ENCODE measurements at regions not wholly inside any gene's neighbourhood (a gene's known extent, or its start where the extent isn't known, plus 50 kb on each side); places are given as distances from the start of the nearest gene placed in this dataset.

DNA sequence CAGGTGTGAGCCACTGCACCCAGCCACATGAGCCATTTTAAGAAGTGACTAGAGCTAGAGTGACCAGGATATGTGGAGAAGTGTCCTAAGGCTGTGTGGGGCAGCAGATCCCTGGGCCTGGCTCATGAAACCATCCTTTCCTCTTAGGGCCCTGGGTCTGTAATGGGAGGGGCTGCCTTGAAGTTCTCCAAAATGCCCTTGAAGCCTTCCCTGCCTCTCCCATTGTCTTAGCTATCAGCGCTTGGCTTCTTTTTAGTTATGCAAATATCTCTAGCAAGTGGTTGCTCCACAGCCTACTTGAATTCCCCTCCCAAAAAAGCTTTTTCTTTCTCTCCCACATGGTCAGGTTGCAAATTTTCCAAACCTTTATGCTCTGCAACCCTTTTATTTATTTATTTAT is 112.4 kb upstream of the SPATA16 start:
- no CpG with 5 or more reads among the region's 1 CpG for WGBS (ENCODE audit: extremely low coverage, insufficient coverage, low lambda C conversion rate)
- no peak overlapping the region for H3K56ac ChIP-seq (ENCODE audit: low read length)
- no peaks in the 10 kb centered on the region for H3K36me3 ChIP-seq (ENCODE audit: control insufficient read depth, insufficient read depth, low read length)
- H3K18ac ChIP-seq (ENCODE audit: low read length): no peak overlapping the region
- peak; percentile 16 for DNase-seq
- H3K27ac ChIP-seq (ENCODE audit: low read depth, low read length): no peak overlapping the region
- H3K4me2 ChIP-seq (ENCODE audit: low read length): no peak overlapping the region
- no peak overlapping the region for H3K4ac ChIP-seq (ENCODE audit: low read depth, low read length)
- no peak overlapping the region for H2BK120ac ChIP-seq (ENCODE audit: low read depth, low read length)
- H2BK5ac ChIP-seq (ENCODE audit: low read length): no peak overlapping the region
- H2BK15ac ChIP-seq (replicated peaks; ENCODE audit: low read depth): no peak overlapping the region
- H3K4me3 ChIP-seq (ENCODE audit: low read length): no peak overlapping the region
- no peak overlapping the region for H4K8ac ChIP-seq (ENCODE audit: low read depth, low read length)
- no peaks in the 10 kb centered on the region for H3K79me2 ChIP-seq (ENCODE audit: control insufficient read depth, insufficient read depth, low read length)
- no peak overlapping the region for H3K23ac ChIP-seq (ENCODE audit: low read length)
- no peaks in the 10 kb centered on the region for H3K4me1 ChIP-seq (ENCODE audit: control insufficient read depth, low read depth, low read length)
- no peak overlapping the region for H4K5ac ChIP-seq (ENCODE audit: low read length)
- H3K9ac ChIP-seq (ENCODE audit: low read length): no peak overlapping the region
- H3K79me1 ChIP-seq (ENCODE audit: low read length): no peaks in the 10 kb centered on the region
- no peak overlapping the region for H2AK5ac ChIP-seq (ENCODE audit: low read length)
- H3K27me3 ChIP-seq (ENCODE audit: insufficient read depth, low read length, poor library complexity): no peaks in the 10 kb centered on the region

DNA sequence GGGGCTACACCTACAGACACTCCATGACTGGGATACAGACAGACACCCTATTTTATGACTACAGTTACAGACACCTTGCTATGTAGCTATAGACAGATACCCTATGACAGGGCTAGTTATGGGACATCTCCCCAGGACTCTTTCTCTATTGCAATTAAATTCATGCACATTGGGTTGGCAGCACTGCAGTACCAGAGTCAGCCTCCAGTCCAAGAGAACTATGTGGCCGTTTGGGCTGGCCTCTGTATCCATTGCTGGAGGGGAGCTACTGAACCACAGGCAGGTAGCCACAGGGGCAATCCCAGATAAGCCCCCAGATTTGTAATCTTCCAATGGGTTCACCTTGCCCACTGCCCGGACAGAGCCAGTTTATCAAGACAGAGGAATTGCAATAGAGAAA is 108.4 kb upstream of the SPATA16 start:
- no peaks in the 10 kb centered on the region for H3K4me1 ChIP-seq (ENCODE audit: control insufficient read depth, low read depth, low read length)
- no peak overlapping the region for H2BK15ac ChIP-seq (replicated peaks; ENCODE audit: low read depth)
- no peak overlapping the region for H3K4me2 ChIP-seq (ENCODE audit: low read length)
- H2BK5ac ChIP-seq (ENCODE audit: low read length): no peak overlapping the region
- H3K18ac ChIP-seq (ENCODE audit: low read length): no peak overlapping the region
- H3K36me3 ChIP-seq (ENCODE audit: control insufficient read depth, insufficient read depth, low read length): no peaks in the 10 kb centered on the region
- H4K5ac ChIP-seq (ENCODE audit: low read length): no peak overlapping the region
- no peak overlapping the region for H3K56ac ChIP-seq (ENCODE audit: low read length)
- H3K23ac ChIP-seq (ENCODE audit: low read length): no peak overlapping the region
- no peak overlapping the region for H3K4ac ChIP-seq (ENCODE audit: low read depth, low read length)
- H2BK120ac ChIP-seq (ENCODE audit: low read depth, low read length): no peak overlapping the region
- H3K79me1 ChIP-seq (ENCODE audit: low read length): no peaks in the 10 kb centered on the region
- H2AK5ac ChIP-seq (ENCODE audit: low read length): no peak overlapping the region
- DNase-seq: no peak
- no CpG with 5 or more reads among the region's 2 CpGs for WGBS (ENCODE audit: extremely low coverage, insufficient coverage, low lambda C conversion rate)
- H3K9ac ChIP-seq (ENCODE audit: low read length): no peak overlapping the region
- H3K4me3 ChIP-seq (ENCODE audit: low read length): no peak overlapping the region
- no peak overlapping the region for H3K27ac ChIP-seq (ENCODE audit: low read depth, low read length)
- H3K79me2 ChIP-seq (ENCODE audit: control insufficient read depth, insufficient read depth, low read length): no peaks in the 10 kb centered on the region
- no peaks in the 10 kb centered on the region for H3K27me3 ChIP-seq (ENCODE audit: insufficient read depth, low read length, poor library complexity)
- H4K8ac ChIP-seq (ENCODE audit: low read depth, low read length): no peak overlapping the region

DNA sequence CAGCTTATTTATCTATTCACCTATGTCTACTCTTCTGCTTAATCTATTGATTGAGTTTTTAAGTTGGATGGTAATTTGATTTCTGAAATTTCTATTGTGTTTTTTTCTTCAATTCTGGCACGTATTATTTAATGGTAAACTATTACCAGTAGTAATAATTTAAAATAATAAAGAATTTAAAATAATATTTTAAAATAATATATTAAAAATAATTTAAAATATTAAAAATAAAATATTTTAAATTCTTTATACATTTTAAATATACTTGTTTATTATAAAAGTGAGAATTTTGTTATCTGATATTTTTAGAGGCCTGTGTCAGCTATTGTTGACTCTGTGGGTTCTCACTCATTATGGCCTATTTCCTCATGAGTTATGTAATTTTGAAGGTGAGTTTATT is 100.7 kb upstream of the SPATA16 start:
- Histone ChIP-seq H3K27me3 (ENCODE audit: insufficient read depth, low read length, poor library complexity) (no peaks in the 10 kb centered on the region), H2AK5ac (ENCODE audit: low read length) (no peak overlapping the region), H4K5ac (ENCODE audit: low read length) (no peak overlapping the region), H3K4me2 (ENCODE audit: low read length) (no peak overlapping the region), H3K23ac (ENCODE audit: low read length) (no peak overlapping the region), H3K9ac (ENCODE audit: low read length) (no peak overlapping the region), H2BK5ac (ENCODE audit: low read length) (no peak overlapping the region), H3K4me1 (ENCODE audit: control insufficient read depth, low read depth, low read length) (no peaks in the 10 kb centered on the region), H3K4me3 (ENCODE audit: low read length) (no peak overlapping the region), H3K79me1 (ENCODE audit: low read length) (no peaks in the 10 kb centered on the region), H3K27ac (ENCODE audit: low read depth, low read length) (no peak overlapping the region), H3K4ac (ENCODE audit: low read depth, low read length) (no peak overlapping the region), H3K79me2 (ENCODE audit: control insufficient read depth, insufficient read depth, low read length) (no peaks in the 10 kb centered on the region), H2BK15ac (replicated peaks; ENCODE audit: low read depth) (no peak overlapping the region), H3K36me3 (ENCODE audit: control insufficient read depth, insufficient read depth, low read length) (no peaks in the 10 kb centered on the region), H3K18ac (ENCODE audit: low read length) (no peak overlapping the region), H4K8ac (ENCODE audit: low read depth, low read length) (no peak overlapping the region), H3K56ac (ENCODE audit: low read length) (no peak overlapping the region), H2BK120ac (ENCODE audit: low read depth, low read length) (no peak overlapping the region)
- DNase-seq: no peak
- no CpG with 5 or more reads among the region's 1 CpG for WGBS (ENCODE audit: extremely low coverage, insufficient coverage, low lambda C conversion rate)

DNA sequence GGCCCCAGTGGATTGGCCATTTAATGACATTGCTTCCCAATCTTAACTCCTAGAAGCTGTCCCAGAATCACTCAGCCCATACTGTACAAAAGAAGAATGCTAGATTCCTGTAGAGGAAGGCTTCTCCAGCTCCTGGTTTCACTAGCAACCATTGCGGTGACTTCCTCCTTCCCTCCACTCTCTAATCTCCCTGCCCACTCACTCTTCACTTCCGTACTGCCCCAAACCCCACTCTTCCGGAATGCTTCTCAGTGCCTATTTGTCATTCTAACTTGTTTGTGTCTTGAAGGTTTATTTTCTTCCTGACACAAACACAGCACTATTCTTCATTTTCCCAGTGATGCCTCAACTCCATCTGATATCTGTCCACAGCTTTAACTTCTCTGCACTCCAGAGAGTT is 97.1 kb upstream of the SPATA16 start:
- Histone ChIP-seq H3K9ac (ENCODE audit: low read length) (no peak overlapping the region), H4K8ac (ENCODE audit: low read depth, low read length) (no peak overlapping the region), H3K79me2 (ENCODE audit: control insufficient read depth, insufficient read depth, low read length) (no peaks in the 10 kb centered on the region), H3K4me2 (ENCODE audit: low read length) (no peak overlapping the region), H3K23ac (ENCODE audit: low read length) (no peak overlapping the region), H3K36me3 (ENCODE audit: control insufficient read depth, insufficient read depth, low read length) (no peaks in the 10 kb centered on the region), H3K4ac (ENCODE audit: low read depth, low read length) (no peak overlapping the region), H3K4me1 (ENCODE audit: control insufficient read depth, low read depth, low read length) (no peaks in the 10 kb centered on the region), H4K5ac (ENCODE audit: low read length) (no peak overlapping the region), H3K27me3 (ENCODE audit: insufficient read depth, low read length, poor library complexity) (no peaks in the 10 kb centered on the region), H3K4me3 (ENCODE audit: low read length) (no peak overlapping the region), H2BK15ac (replicated peaks; ENCODE audit: low read depth) (no peak overlapping the region), H2AK5ac (ENCODE audit: low read length) (no peak overlapping the region), H2BK5ac (ENCODE audit: low read length) (no peak overlapping the region), H2BK120ac (ENCODE audit: low read depth, low read length) (no peak overlapping the region), H3K56ac (ENCODE audit: low read length) (no peak overlapping the region), H3K79me1 (ENCODE audit: low read length) (no peaks in the 10 kb centered on the region), H3K27ac (ENCODE audit: low read depth, low read length) (no peak overlapping the region), H3K18ac (ENCODE audit: low read length) (no peak overlapping the region)
- no peak for DNase-seq
- no CpG with 5 or more reads among the region's 3 CpGs for WGBS (ENCODE audit: extremely low coverage, insufficient coverage, low lambda C conversion rate)

DNA sequence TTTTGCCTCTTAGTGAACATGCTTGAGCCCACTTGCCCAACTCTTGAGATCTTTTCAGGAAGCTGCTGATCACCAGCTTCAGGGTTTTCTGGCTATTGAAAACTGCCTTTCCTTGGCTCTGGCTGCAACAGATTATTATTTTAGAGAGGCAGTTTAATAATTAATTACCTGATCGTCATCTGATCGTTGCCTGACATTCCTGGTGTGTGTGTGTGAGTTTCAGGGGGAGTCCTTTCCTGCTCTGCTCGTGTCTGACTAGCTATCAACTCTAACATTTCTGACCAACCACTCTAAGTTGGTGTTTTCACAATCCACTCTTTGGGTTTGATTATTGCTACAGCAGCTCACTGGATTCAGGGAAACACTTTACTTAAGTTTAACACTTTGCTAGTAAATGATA is 84.3 kb upstream of the SPATA16 start:
- no peak overlapping the region for H3K27ac ChIP-seq (ENCODE audit: low read depth, low read length)
- no peak overlapping the region for H3K4me3 ChIP-seq (ENCODE audit: low read length)
- no peaks in the 10 kb centered on the region for H3K36me3 ChIP-seq (ENCODE audit: control insufficient read depth, insufficient read depth, low read length)
- no peak overlapping the region for H4K5ac ChIP-seq (ENCODE audit: low read length)
- H2BK120ac ChIP-seq (ENCODE audit: low read depth, low read length): no peak overlapping the region
- no peaks in the 10 kb centered on the region for H3K4me1 ChIP-seq (ENCODE audit: control insufficient read depth, low read depth, low read length)
- H3K27me3 ChIP-seq (ENCODE audit: insufficient read depth, low read length, poor library complexity): no peaks in the 10 kb centered on the region
- no peak overlapping the region for H3K9ac ChIP-seq (ENCODE audit: low read length)
- H3K4ac ChIP-seq (ENCODE audit: low read depth, low read length): no peak overlapping the region
- no peak overlapping the region for H3K23ac ChIP-seq (ENCODE audit: low read length)
- WGBS (ENCODE audit: extremely low coverage, insufficient coverage, low lambda C conversion rate): no CpG with 5 or more reads among the region's 3 CpGs
- no peak overlapping the region for H4K8ac ChIP-seq (ENCODE audit: low read depth, low read length)
- H2AK5ac ChIP-seq (ENCODE audit: low read length): no peak overlapping the region
- no peak overlapping the region for H2BK5ac ChIP-seq (ENCODE audit: low read length)
- no peaks in the 10 kb centered on the region for H3K79me1 ChIP-seq (ENCODE audit: low read length)
- H3K18ac ChIP-seq (ENCODE audit: low read length): no peak overlapping the region
- H2BK15ac ChIP-seq (replicated peaks; ENCODE audit: low read depth): no peak overlapping the region
- no peak overlapping the region for H3K56ac ChIP-seq (ENCODE audit: low read length)
- H3K79me2 ChIP-seq (ENCODE audit: control insufficient read depth, insufficient read depth, low read length): no peaks in the 10 kb centered on the region
- H3K4me2 ChIP-seq (ENCODE audit: low read length): no peak overlapping the region
- DNase-seq: no peak

DNA sequence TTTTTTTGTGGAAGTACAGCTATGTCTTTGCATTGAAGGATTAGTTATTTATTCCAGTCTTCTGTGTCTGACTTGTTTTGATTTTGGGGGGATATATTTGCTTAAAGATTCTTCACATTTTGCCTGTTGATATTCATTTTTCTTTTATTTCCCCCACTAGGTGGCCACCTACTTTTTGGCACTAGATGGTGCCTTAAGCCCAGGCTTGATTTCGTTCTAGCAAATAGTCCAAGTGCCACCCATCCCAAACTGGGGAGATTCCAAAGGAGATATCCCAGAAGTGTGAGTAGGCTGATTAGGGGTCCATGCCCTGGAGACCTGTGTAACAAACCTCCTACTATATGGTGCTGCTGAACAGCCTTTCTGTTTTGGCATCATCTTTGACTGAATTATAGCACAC is 80.0 kb upstream of the SPATA16 start:
- Histone ChIP-seq H3K36me3 (ENCODE audit: control insufficient read depth, insufficient read depth, low read length) (no peaks in the 10 kb centered on the region), H3K56ac (ENCODE audit: low read length) (no peak overlapping the region), H3K27ac (ENCODE audit: low read depth, low read length) (no peak overlapping the region), H2BK15ac (replicated peaks; ENCODE audit: low read depth) (no peak overlapping the region), H3K23ac (ENCODE audit: low read length) (no peak overlapping the region), H3K79me1 (ENCODE audit: low read length) (no peaks in the 10 kb centered on the region), H3K4ac (ENCODE audit: low read depth, low read length) (no peak overlapping the region), H2AK5ac (ENCODE audit: low read length) (no peak overlapping the region), H4K5ac (ENCODE audit: low read length) (no peak overlapping the region), H3K27me3 (ENCODE audit: insufficient read depth, low read length, poor library complexity) (no peaks in the 10 kb centered on the region), H2BK120ac (ENCODE audit: low read depth, low read length) (no peak overlapping the region), H3K9ac (ENCODE audit: low read length) (no peak overlapping the region), H2BK5ac (ENCODE audit: low read length) (no peak overlapping the region), H3K4me2 (ENCODE audit: low read length) (no peak overlapping the region), H3K4me3 (ENCODE audit: low read length) (no peak overlapping the region), H3K18ac (ENCODE audit: low read length) (no peak overlapping the region), H3K79me2 (ENCODE audit: control insufficient read depth, insufficient read depth, low read length) (no peaks in the 10 kb centered on the region), H3K4me1 (ENCODE audit: control insufficient read depth, low read depth, low read length) (no peaks in the 10 kb centered on the region), H4K8ac (ENCODE audit: low read depth, low read length) (no peak overlapping the region)
- WGBS (ENCODE audit: extremely low coverage, insufficient coverage, low lambda C conversion rate): no CpG with 5 or more reads among the region's 1 CpG
- peak; percentile 58 for DNase-seq
